Eye (tissue), 1 donor: ENCODE measurements at regions not wholly inside any gene's neighbourhood (a gene's known extent, or its start where the extent isn't known, plus 50 kb on each side); places are given as distances from the start of the nearest gene placed in this dataset.

Experiments
- DNase-seq: peaks from one replicate; pipeline ENCODE4 v3.0.0-alpha.2; 2015

- DNase-seq: no peak
Observed at GRCh38 chr12:93043877-93044209, 114.7 kb upstream of the EEA1 start.

DNA sequence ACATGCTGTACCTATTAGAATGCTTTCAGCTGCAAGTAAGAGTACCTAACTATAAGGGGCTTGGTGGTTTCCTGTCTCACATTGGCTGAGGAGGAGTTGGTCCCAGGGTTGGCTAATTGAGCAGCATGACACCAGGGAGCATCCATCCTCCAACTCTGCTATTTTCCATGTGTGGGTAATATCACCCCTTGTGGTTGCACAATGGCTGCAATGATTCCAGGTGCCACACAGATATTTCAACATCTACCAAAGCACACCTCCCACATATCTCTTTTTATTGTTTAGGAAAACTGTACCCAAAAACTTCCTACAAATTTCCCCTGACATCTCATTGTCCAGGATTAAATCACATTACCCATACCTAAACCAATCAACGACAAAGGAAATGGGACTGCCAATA is 118.0 kb upstream of the EEA1 start:
- no peak for DNase-seq

- DNase-seq: no peak
Observed at GRCh38 chr12:93048656-93049055, 119.6 kb upstream of the EEA1 start.

DNA sequence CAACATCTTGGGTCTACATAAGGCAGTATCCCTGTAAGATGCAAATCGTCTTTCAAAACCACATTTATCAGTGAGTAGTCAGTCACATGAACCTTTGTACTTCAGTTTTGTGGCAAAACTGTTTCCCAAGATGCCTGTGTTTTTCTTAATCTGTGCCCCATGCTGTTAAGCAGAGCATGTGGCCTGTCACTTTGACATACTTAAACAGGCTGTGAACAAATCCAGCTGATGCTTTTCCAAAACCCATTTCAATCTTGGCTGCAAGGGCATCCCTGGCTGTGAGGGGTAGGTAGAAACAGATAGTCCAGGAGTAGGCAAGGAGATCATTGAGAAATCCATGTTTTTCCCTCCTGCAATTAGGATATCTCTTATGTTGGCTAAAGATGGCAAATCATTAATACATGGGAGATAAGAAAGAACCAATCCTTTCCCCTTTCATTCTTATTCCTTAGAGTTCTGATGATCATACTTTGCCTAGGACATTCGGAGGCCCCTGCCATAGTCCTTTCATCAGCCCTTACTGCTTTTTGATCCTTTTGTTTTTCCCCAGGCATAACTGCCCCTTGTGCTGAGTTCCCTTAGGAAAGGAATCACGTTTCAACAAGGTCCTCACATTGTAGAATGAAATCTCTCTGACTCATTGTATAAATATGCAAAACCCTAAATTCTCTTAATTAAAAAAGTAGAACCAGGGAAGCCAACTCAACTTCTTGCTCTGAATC is 121.1 kb upstream of the EEA1 start:
- DNase-seq: peak; percentile 66

DNA sequence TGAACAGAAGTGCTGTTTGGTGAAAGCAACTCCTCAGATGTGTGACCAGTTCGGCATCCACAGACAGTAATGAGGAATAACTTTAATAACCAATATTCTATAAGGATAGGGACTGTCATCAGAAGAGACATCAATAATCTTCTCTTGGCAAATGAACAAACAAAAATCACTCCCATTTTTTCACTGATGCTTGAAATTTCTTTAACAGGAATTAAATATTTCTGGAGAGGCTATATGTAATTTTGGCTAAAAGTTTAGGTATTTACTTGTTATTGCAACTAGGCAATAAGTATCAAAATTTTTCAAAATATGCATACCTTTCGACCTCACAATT is 121.6 kb upstream of the EEA1 start:
- no peak for DNase-seq

DNA sequence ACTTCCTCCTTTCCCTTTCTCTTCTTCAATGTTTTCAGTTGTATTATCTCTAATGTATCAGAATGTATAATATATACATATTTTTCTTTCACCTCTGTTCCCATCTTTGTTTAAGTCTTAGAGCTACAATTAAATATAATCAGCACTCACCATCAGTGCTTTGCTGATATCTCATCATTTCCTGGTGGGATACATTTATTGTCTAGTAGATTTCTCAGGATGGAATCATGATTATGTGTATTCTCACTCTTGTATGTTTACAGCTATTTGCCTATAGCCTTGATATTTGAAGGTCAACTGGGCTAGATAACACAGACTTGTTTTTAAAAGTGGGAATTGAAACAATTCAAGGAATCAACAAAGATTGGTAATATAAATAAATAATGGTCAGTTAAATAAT is 124.9 kb upstream of the EEA1 start:
- DNase-seq: no peak

DNA sequence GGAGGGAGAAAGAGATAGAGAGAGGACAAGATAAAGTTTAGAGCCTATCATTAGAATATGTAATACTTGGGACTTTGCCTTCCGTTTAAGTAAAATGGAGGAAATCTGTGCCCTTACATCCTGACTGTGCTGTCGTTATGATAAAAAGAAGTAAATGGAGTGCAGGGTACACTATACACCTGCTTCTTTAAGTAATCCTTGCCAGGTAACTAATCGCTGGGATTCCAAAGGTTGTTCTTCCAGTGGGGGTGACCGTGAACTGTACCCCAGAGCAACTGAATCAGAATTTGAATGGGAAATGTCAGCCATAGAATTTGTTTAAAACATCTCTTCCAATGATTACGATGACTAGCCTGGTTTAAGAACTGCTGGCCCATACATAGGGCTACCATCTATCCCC is 126.1 kb upstream of the EEA1 start:
- DNase-seq: no peak

- DNase-seq: peak; percentile 65
Observed at GRCh38 chr12:93056971-93057535, 128.0 kb upstream of the EEA1 start.

- DNase-seq: no peak
Observed at GRCh38 chr12:93058280-93058679, 129.2 kb upstream of the EEA1 start.

DNA sequence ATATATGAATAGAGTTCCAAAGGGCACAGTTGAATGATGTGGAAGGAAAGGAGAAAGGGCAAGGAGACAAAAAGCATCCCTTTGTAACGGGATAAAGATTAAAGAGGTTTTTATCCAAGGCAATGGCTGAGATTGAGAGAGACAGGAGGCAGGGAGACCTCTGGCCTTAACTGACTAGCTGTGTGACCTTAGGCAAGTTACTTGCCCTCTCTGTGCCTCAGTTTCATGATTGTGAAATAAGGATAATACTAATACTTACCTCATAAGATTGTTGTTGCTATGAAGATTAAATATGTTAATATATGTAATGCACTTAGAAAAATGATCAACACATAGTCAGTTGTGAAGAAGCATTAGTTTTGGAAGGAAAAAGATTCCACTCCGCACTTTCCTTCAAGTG is 130.2 kb upstream of the EEA1 start:
- DNase-seq: no peak

DNA sequence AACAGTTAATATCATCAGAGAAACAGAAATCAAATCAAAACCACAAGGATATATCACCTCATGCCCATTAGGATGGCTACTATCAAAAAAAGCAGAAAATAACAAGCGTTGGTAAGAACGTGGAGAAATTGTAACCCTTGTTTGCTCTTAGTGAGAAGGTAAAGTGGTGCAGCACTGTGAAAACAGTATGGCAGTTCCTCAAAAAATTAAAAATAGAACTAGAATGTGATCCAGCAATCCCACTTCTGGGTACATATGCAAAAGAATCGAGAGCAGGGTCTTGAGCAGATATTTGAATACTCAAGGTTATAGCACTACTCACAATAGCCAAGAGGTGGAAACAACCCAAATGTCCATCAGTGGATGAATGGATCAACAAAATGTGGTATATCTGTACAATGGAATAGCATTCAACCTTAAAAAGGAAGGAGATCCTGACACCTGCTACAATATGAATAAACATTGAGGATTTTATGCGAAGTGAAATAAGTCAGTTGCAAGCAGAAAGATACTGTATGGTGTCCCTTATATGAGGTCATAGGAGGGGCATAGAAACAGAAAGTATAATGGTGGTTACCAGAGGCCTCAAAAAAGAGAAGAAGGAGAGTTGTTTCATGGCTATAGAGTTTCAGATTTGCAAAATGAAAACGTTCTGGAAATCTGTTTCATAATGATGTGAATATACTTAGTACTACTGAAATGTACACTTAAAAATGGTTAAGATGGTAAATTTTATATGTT is 131.0 kb upstream of the EEA1 start:
- no peak for DNase-seq

- DNase-seq: peak; percentile 91
Observed at GRCh38 chr12:93060666-93061472, 131.8 kb upstream of the EEA1 start.

GRCh38 chr12:93061473-93062419 is 132.7 kb upstream of the EEA1 start:
- DNase-seq: peak; percentile 51

DNA sequence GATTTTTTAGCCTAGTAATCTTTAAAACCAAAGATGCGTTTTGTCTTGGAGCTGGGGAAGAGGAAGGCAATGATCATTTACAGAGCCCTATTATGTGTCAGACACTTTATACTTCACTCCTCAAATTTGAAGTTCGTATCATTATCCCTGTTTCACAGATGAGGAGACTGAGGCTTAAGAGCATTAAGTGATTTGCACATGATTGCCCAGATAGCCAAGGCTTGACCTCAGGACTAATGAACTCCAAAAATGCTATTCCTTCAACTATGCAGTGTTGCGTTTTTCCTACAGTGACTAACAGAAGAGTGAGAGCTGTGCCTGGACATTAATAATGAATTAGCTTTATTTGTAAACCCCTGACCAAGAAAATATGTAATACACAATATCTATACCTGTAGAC is 136.8 kb upstream of the EEA1 start:
- DNase-seq: no peak

- no peak for DNase-seq
Observed at GRCh38 chr12:93072340-93072739, 143.2 kb upstream of the EEA1 start.

DNA sequence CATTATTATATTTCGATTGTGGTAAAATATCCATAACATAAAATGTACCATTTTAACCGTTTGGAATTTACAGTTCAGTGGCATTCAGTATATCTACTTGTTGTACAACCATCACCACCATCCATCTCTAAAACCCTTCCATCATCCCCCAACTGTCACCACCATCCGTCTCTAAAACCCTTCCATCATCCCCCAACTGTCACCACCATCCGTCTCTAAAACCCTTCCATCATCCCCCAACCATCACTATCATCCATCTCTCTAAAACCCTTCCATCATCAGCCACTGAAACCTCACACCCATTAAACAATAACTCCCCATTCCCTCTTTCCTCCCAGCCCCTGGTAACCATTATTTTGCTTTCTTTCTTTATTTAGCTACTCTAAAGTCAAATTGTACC is 144.2 kb upstream of the EEA1 start:
- no peak for DNase-seq

- no peak for DNase-seq
Observed at GRCh38 chr12:93078059-93078458, 149.0 kb upstream of the EEA1 start.

GRCh38 chr12:93078577-93078976 is 149.5 kb upstream of the EEA1 start:
- DNase-seq: no peak

- DNase-seq: no peak
Observed at GRCh38 chr12:93079271-93079670, 150.2 kb upstream of the EEA1 start.

GRCh38 chr12:93079976-93080375 is 150.9 kb upstream of the EEA1 start:
- DNase-seq: no peak

GRCh38 chr12:93080452-93080851 is 151.4 kb upstream of the EEA1 start:
- no peak for DNase-seq

- DNase-seq: no peak
Observed at GRCh38 chr12:93080994-93081809, 152.1 kb upstream of the EEA1 start.
